ENCODE measurements at regions not wholly inside any gene's neighbourhood (a gene's known extent, or its start where the extent isn't known, plus 50 kb on each side); places are given as distances from the start of the nearest gene placed in this dataset.

DNA sequence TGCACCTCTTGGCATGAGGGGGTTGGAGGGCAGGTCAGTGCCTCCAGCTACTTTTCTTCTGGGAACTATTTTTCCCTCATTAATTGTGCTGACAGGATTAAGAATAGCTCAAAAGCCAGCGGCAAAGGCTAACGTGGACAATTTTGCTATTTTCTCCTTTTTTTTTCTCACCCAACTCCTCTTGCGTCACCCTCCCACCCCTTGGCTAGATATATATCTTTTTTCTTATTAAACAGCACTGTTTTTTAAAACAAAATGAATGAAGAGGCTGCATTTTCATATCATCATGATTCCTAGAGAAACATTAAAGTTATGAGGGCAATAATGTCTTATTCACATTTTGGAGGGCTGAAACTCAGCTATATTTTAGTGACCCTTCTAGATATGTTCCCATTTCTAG lies 251.8 kb upstream of the NFE2L3 start:
- Histone ChIP-seq H3K4me1 (ENCODE audit: control insufficient read depth, extremely low read depth, insufficient read depth, low read length) (peaks cover under 1% of the 10 kb centered on the region), H3K27me3 (ENCODE audit: control insufficient read depth, insufficient read depth, low read length) (peaks cover 3% of the 10 kb centered on the region), H3K79me2 (ENCODE audit: control insufficient read depth, insufficient read depth, low read length) (no peaks in the 10 kb centered on the region), H3K9ac (ENCODE audit: insufficient read depth, low read length) (no peak overlapping the region), H3K4me2 (ENCODE audit: extremely low read depth, insufficient read depth, low read length) (no peak overlapping the region), H4K20me1 (ENCODE audit: control insufficient read depth, extremely low read depth, insufficient read depth, low read length) (no peaks in the 10 kb centered on the region), H3K4me3 (replicated peaks in 1 of 4; ENCODE audit: control extremely low read depth in 1 of 4, insufficient read depth in 1 of 4, low read depth in 3 of 4, low read length in 4 of 4) (no peak overlapping the region), H3K27ac (ENCODE audit: insufficient read depth, low read length) (no peak overlapping the region), H2AFZ (ENCODE audit: low read length) (no peak overlapping the region), H3K36me3 (ENCODE audit: control insufficient read depth, insufficient read depth, low read length) (no peaks in the 10 kb centered on the region), H3K9me3 (ENCODE audit: control insufficient read depth, insufficient read depth, low read depth, low read length) (no peaks in the 10 kb centered on the region)
- no peak for DNase-seq (ENCODE audit: low read depth in 2 of 2)
- no peak for TF ChIP-seq EZH2 (IDR thresholded peaks at IDR 0.05; ENCODE audit: low read length, missing control alignments)
- TF ChIP-seq, protein P1, sequence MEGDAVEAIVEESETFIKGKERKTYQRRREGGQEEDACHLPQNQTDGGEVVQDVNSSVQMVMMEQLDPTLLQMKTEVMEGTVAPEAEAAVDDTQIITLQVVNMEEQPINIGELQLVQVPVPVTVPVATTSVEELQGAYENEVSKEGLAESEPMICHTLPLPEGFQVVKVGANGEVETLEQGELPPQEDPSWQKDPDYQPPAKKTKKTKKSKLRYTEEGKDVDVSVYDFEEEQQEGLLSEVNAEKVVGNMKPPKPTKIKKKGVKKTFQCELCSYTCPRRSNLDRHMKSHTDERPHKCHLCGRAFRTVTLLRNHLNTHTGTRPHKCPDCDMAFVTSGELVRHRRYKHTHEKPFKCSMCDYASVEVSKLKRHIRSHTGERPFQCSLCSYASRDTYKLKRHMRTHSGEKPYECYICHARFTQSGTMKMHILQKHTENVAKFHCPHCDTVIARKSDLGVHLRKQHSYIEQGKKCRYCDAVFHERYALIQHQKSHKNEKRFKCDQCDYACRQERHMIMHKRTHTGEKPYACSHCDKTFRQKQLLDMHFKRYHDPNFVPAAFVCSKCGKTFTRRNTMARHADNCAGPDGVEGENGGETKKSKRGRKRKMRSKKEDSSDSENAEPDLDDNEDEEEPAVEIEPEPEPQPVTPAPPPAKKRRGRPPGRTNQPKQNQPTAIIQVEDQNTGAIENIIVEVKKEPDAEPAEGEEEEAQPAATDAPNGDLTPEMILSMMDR (conservative IDR thresholded peaks at IDR 0.05 in 1 of 2, IDR thresholded peaks at IDR 0.05 in 1 of 2; ENCODE audit: low read depth in 1 of 2, low read length in 2 of 2) = no peak

DNA sequence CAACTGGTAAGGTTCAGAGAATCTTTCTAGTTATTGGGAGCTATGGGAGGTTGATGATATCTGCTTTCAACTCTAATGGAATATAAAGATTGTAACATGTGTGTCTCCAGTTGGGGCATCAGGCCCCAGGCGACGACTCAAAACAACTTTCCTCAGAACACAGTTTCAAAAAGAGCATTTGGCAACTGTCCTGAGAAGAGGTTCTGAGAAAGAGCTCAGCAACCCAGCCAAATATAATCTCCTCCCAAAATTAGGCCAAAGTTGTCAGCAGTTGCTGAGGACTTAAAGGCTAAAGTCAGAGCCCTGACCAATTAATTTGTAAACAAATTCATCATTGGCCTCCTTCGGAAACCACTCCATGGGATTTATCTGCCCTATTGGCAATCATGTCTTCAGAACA lies 251.1 kb upstream of the NFE2L3 start:
- no peak overlapping the region for H3K27ac ChIP-seq (ENCODE audit: insufficient read depth, low read length)
- no peaks in the 10 kb centered on the region for H4K20me1 ChIP-seq (ENCODE audit: control insufficient read depth, extremely low read depth, insufficient read depth, low read length)
- H3K4me3 ChIP-seq (replicated peaks in 1 of 4; ENCODE audit: control extremely low read depth in 1 of 4, insufficient read depth in 1 of 4, low read depth in 3 of 4, low read length in 4 of 4) = no peak overlapping the region
- no peak for TF ChIP-seq EZH2 (IDR thresholded peaks at IDR 0.05; ENCODE audit: low read length, missing control alignments)
- TF ChIP-seq, protein P1 (conservative IDR thresholded peaks at IDR 0.05 in 1 of 2, IDR thresholded peaks at IDR 0.05 in 1 of 2; ENCODE audit: low read depth in 1 of 2, low read length in 2 of 2) = no peak
- no peak overlapping the region for H3K4me2 ChIP-seq (ENCODE audit: extremely low read depth, insufficient read depth, low read length)
- H3K27me3 ChIP-seq (ENCODE audit: control insufficient read depth, insufficient read depth, low read length) = peaks cover 3% of the 10 kb centered on the region
- no peak overlapping the region for H2AFZ ChIP-seq (ENCODE audit: low read length)
- no peaks in the 10 kb centered on the region for H3K79me2 ChIP-seq (ENCODE audit: control insufficient read depth, insufficient read depth, low read length)
- no peak overlapping the region for H3K9ac ChIP-seq (ENCODE audit: insufficient read depth, low read length)
- H3K36me3 ChIP-seq (ENCODE audit: control insufficient read depth, insufficient read depth, low read length) = no peaks in the 10 kb centered on the region
- DNase-seq (ENCODE audit: low read depth in 2 of 2) = no peak
- no peaks in the 10 kb centered on the region for H3K4me1 ChIP-seq (ENCODE audit: control insufficient read depth, extremely low read depth, insufficient read depth, low read length)
- no peaks in the 10 kb centered on the region for H3K9me3 ChIP-seq (ENCODE audit: control insufficient read depth, insufficient read depth, low read depth, low read length)

- no peak overlapping the region for H2AFZ ChIP-seq (ENCODE audit: low read length)
- H4K20me1 ChIP-seq (ENCODE audit: control insufficient read depth, extremely low read depth, insufficient read depth, low read length) = no peaks in the 10 kb centered on the region
- no peaks in the 10 kb centered on the region for H3K36me3 ChIP-seq (ENCODE audit: control insufficient read depth, insufficient read depth, low read length)
- no peaks in the 10 kb centered on the region for H3K4me1 ChIP-seq (ENCODE audit: control insufficient read depth, extremely low read depth, insufficient read depth, low read length)
- TF ChIP-seq, protein P1 (conservative IDR thresholded peaks at IDR 0.05 in 1 of 2, IDR thresholded peaks at IDR 0.05 in 1 of 2; ENCODE audit: low read depth in 1 of 2, low read length in 2 of 2) = no peak
- no peak for TF ChIP-seq EZH2 (IDR thresholded peaks at IDR 0.05; ENCODE audit: low read length, missing control alignments)
- H3K27me3 ChIP-seq (ENCODE audit: control insufficient read depth, insufficient read depth, low read length) = peaks cover 3% of the 10 kb centered on the region
- no peaks in the 10 kb centered on the region for H3K79me2 ChIP-seq (ENCODE audit: control insufficient read depth, insufficient read depth, low read length)
- no peak overlapping the region for H3K27ac ChIP-seq (ENCODE audit: insufficient read depth, low read length)
- H3K9ac ChIP-seq (ENCODE audit: insufficient read depth, low read length) = no peak overlapping the region
- H3K4me3 ChIP-seq (replicated peaks in 1 of 4; ENCODE audit: control extremely low read depth in 1 of 4, insufficient read depth in 1 of 4, low read depth in 3 of 4, low read length in 4 of 4) = no peak overlapping the region
- no peak overlapping the region for H3K4me2 ChIP-seq (ENCODE audit: extremely low read depth, insufficient read depth, low read length)
- DNase-seq (ENCODE audit: low read depth in 2 of 2) = no peak
- H3K9me3 ChIP-seq (ENCODE audit: control insufficient read depth, insufficient read depth, low read depth, low read length) = no peaks in the 10 kb centered on the region
Measured at GRCh38 chr7:25901658-25902057, 250.3 kb upstream of the NFE2L3 start.
